Occipital lobe (tissue), 1 donor: ENCODE measurements at regions not wholly inside any gene's neighbourhood (a gene's known extent, or its start where the extent isn't known, plus 50 kb on each side); places are given as distances from the start of the nearest gene placed in this dataset.
"Not testable (repeated sequence)": the region's sequence is repeated elsewhere in the genome, so short reads cannot be mapped to it uniquely, and the experiment has no call there.

Experiments
- DNase-seq: peaks from one replicate; lab custom pipeline; 2025; lab: John Stamatoyannopoulos, UW

- no peak for DNase-seq
These were observed 294.3 kb upstream of the B3GALT2 start for GRCh38 chr1:193480755-193481154.

GRCh38 chr1:193479187-193479586 is 292.8 kb upstream of the B3GALT2 start:
- no peak for DNase-seq

GRCh38 chr1:193476748-193477147 is 290.3 kb upstream of the B3GALT2 start:
- DNase-seq: no peak

GRCh38 chr1:193473932-193474331 is 287.5 kb upstream of the B3GALT2 start:
- no peak for DNase-seq

GRCh38 chr1:193472838-193473398 is 286.5 kb upstream of the B3GALT2 start:
- no peak for DNase-seq

- DNase-seq: no peak
These were observed 286.0 kb upstream of the B3GALT2 start for GRCh38 chr1:193472430-193472829.

- DNase-seq: no peak
These were observed 285.6 kb upstream of the B3GALT2 start for GRCh38 chr1:193471981-193472380.

- no peak for DNase-seq
These were observed 277.0 kb upstream of the B3GALT2 start for GRCh38 chr1:193463326-193463932.

- no peak for DNase-seq
These were observed 276.4 kb upstream of the B3GALT2 start for GRCh38 chr1:193462629-193463320.

- DNase-seq: no peak
These were observed 272.2 kb upstream of the B3GALT2 start for GRCh38 chr1:193458628-193459027.

- no peak for DNase-seq
These were observed 271.3 kb upstream of the B3GALT2 start for GRCh38 chr1:193457676-193458075.

GRCh38 chr1:193456811-193457280 is 270.4 kb upstream of the B3GALT2 start:
- no peak for DNase-seq

GRCh38 chr1:193451606-193452005 is 265.2 kb upstream of the B3GALT2 start:
- no peak for DNase-seq

GRCh38 chr1:193451001-193451400 is 264.6 kb upstream of the B3GALT2 start:
- no peak for DNase-seq

- no peak for DNase-seq
These were observed 262.5 kb upstream of the B3GALT2 start for GRCh38 chr1:193448682-193449461.

GRCh38 chr1:193443886-193444285 is 257.5 kb upstream of the B3GALT2 start:
- no peak for DNase-seq

GRCh38 chr1:193438771-193439170 is 252.4 kb upstream of the B3GALT2 start:
- DNase-seq: no peak

- DNase-seq: no peak
These were observed 251.9 kb upstream of the B3GALT2 start for GRCh38 chr1:193438312-193438711.

GRCh38 chr1:193437785-193438184 is 251.4 kb upstream of the B3GALT2 start:
- no peak for DNase-seq

- not testable (repeated sequence) for DNase-seq
These were observed 250.9 kb upstream of the B3GALT2 start for GRCh38 chr1:193437333-193437732.

GRCh38 chr1:193435781-193436180 is 249.4 kb upstream of the B3GALT2 start:
- DNase-seq: no peak

GRCh38 chr1:193434319-193434718 is 247.9 kb upstream of the B3GALT2 start:
- no peak for DNase-seq
